GM19023 (cell line): ENCODE measurements at regions not wholly inside any gene's neighbourhood (a gene's known extent, or its start where the extent isn't known, plus 50 kb on each side); places are given as distances from the start of the nearest gene placed in this dataset.
A peak's percentile ranks its signal among the peaks of the same experiment; 100 is the strongest.

ENCODE experiments used
- ATAC-seq: cut with Tn5 transposase; IDR thresholded peaks from one replicate; pipeline ENCODE4 v1.9.1; 2021; ENCODE audit warnings: mild to moderate bottlenecking, moderate library complexity; ENCODE audit not compliant: unreplicated experiment

DNA sequence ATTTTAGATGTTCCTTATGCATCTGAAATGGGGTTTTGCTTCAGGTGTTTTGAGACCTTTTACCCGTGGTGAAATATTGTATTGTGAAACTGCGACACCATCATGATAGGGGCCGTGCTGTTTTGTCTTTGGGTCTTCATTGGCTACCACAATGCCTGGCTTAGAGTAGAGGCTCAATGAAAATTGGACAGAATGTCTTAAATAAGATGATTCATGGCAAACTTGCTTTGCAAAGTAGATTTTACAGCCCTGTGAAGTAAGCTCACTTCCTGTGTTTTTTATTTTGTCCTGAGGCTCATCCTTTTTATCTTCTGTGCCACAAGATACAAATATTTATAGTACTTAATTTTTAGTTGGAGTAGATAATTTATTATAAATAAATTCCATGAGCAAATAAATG lies 111.3 kb upstream of the FRMD6 start:
- ATAC-seq: no peak

DNA sequence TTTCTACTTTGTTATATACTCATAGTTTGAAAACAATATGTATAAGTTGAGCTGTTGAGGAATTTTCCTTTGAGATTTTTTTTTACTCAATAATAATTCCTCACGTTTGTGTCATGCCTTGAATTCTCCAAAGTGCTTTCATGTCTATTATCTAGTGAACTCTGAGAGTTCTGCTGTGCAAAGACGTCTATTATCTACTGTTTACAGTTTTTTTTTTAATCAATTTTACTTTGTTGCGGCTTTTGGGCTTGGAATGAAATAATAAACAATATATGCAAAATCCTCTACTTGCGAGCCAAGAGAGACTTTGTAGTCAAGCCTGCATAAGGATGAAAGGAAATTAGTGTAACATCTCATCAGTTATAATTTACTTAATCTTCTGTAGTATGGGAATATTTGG lies 107.2 kb upstream of the FRMD6 start:
- no peak for ATAC-seq

DNA sequence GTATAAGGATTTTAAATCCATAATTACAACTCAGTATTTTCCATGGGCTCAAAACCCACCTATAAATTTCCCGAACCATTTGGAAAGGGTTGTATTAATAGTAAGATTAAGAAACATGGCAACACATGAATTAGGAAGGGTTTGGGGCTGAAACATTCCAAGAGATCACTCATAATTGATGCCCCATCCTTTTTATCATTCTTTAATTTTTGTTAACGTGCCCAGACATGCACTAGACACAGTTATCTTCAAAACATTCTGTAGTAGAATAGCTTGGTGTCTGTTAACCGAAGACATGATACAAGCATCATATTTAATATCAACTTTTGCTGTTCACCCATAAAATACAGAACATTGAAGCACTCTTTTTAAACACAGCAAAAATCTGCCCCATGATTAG lies 106.8 kb upstream of the FRMD6 start:
- no peak for ATAC-seq

DNA sequence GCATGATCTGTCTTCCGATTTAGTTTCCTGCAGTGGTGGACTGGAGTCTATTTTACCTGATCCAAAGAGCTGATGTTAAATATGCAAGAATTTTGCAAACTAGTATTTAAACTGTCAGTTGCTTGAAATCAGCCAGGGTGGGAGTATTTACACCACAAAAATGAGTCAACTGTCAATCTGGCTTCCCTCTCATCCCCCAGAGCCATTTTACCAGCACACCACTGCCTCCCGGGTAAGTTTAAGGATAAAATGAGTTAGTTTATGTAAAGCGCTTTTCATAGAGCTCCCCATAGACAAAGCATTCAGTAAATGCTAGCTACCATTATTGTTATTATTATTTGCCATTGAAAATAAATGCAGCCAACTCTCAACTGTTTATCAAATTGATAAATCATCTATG lies 106.3 kb upstream of the FRMD6 start:
- ATAC-seq: no peak

DNA sequence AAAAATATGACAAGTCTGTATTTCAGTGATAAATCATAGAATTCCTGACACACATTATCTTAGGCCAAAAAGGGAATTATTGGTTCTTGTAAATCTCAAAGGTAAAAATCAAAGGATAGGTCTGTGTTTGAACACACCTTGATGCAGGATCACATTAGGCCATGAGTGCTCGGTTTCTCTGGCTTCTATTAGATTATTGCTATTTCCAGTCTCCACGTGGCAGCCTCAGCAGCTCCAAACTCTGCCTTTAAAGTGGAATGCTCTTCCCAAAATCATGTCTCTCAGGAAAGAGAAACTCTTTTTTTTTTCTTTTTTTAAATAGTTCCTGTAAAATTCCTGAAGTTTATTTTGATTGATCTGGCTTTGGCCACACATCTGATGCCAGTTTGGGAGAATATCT lies 105.6 kb upstream of the FRMD6 start:
- no peak for ATAC-seq

DNA sequence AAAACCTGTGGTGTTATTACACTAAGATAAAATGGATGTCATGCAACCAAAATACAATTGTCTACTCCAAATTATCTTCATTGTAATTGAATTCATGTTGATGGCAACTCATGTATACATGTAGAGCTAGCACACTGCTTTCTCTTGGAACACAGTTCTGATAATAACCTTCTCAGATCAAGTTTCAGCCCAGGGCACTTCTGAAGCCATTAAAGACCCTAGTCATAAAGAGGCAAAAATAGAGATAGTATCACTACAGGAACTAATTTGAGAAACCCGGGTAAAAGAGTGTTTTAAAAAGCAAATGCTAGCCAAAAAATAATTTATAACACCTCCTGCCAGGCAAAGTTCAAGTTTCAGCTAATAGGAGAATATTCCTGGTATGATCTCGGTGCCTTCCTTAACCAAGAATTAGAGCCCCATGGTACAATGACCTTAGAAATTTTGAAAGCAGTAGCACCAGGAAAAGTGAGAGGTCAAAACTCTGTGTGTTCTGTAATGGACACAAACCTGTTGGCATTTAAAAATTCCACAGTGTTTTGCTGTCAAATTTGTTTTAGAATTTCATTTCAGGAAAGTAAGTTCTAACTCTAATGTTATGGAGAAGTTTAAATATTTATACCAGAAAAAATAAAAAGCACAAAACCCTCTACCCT lies 105.0 kb upstream of the FRMD6 start:
- no peak for ATAC-seq

DNA sequence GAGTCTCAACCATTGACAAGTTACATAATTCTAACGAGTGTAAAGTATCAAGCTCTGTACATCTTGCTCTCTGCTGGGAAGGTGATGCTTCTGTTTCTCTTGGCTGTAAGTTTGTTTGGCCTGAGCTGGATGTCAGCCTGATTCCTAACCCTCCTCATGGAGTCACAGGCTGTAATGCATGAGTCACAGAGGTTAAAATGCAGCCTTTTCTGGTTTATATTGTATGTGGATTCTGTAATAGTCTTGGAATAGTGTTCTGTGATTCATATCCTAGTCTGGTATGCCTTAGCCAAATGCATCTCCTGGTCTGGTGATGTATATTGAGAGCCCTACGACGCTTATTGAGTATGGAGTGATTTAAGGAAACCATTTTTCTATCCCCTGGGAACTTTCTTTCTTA lies 104.5 kb upstream of the FRMD6 start:
- ATAC-seq: no peak

DNA sequence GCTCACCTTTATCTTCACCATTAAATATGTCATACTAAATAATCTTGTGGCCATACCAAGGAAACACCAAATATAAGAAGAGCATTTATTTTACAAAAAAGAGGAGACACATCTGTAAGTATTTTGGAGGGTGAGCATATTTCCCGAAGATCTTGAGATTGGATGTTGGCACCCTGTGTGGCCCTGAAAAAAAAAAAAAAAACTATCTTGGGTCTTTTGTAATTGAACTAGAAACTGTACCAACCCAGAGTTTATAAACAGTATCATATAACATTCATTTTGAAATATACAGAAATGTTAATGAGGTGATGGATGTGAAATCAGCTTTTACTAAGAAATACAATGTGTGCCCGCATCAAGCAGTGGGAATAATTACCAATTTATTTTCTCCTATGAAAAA lies 104.0 kb upstream of the FRMD6 start:
- no peak for ATAC-seq

DNA sequence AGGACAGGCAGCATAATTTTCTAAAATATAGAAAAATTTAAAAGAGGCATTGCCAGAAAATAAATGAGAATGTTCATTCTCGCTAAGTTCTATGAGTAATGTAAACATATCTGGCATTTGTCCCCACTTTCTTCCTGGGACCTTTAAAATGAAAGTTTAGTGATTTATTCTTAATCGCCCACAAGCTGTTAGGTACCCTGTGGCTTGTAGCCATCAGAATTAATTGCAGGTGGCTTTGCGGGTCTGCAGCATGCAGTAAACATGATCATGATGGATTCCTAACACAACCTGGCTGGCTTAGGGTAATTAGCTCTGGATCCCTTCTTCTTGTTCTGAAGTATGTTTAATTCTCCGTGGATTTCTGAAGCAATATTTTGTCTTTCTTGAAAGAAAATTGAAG lies 103.5 kb upstream of the FRMD6 start:
- ATAC-seq: no peak

DNA sequence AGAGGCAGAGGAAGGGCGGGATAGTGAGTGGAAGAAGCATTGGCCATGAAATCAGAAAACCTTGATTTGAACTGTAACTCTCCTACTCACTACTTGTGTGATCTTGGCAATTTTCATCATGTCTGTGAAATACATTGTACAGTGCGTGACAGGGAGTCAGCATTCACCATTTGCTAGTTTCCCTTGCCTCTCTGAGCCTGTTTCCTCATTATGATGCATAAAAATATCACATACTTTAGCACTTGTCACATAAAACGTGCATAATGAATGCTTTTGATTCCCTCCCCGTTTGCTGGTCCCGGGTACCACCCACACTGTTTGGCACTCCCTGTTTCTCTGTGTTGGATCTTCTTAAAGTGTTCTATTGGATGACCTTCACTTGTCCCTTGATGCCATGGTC lies 101.1 kb upstream of the FRMD6 start:
- no peak for ATAC-seq

DNA sequence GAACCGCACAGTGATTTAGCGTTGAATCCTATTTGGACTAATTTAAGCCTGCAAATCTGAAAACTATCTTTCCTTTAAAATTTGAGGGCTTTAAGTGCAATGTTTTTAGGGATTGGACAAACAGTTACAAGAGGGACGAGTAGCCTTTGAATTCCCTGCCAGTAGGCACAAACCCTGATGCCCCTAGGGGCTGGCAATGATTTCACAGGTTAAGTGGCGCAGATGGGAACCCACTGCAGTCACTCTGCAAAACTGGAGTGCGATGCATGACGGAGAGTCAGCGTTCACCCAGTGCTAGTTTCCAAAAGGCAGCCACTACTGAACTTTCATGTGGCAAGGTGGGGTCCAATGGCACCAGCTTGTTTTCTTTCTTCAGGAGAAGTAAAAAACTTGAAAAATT lies 99.4 kb upstream of the FRMD6 start:
- ATAC-seq: no peak

DNA sequence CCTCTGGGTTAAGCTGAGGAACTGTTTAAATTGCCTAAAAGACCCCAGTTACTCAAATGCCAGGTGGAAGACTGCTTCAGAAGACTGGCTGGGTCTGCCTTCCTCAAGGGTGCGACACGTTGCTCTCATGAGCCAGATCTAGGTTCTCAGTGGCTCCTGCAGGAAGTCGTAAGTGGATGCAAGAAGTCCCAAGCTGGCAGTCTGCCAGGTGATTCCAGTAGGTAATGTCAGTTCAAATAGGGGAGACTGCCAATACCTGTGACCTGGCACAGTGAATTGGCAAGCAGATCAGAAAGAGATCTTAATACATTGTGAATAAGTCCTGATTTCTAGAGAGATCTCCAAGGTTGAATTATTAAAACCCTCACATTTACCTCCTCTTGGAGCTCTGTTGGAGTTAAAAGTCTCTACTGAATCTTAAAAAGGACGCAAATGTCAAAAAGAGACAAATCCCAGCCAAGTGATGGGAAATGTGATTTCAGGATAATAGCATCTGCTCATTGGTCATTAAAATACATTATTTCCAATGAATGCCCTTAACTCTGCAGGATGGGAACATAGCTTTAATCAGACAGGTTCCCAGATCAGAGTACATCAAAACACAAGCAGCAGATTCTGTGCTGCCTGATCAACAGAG lies 98.8 kb upstream of the FRMD6 start:
- ATAC-seq: no peak

DNA sequence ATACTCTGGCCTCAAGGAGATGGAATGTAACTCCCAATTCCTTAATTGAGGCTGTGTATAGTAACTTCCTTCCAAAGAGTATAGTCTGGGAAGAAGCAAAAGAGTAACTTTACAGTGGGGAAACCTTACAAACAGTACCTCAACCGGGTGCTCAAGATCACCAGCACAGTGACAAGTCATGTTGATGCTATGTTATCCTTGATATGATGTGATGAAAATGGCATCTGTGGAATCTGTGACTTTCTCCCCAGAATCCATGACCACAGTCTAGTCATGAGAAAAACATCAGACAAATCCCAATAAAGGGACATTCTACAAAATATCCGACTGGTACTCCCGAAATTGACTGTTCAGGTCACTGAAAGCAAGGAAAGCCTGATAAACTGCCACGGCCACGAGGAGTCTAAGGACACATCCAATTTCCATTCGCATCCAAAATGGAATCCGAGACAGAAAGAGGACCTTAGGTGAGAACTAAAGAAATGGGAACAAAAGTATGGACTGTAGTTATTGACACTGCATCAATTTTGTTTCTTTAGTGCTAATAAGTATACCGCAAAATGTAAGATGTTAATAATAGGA lies 97.3 kb upstream of the FRMD6 start:
- ATAC-seq: no peak

DNA sequence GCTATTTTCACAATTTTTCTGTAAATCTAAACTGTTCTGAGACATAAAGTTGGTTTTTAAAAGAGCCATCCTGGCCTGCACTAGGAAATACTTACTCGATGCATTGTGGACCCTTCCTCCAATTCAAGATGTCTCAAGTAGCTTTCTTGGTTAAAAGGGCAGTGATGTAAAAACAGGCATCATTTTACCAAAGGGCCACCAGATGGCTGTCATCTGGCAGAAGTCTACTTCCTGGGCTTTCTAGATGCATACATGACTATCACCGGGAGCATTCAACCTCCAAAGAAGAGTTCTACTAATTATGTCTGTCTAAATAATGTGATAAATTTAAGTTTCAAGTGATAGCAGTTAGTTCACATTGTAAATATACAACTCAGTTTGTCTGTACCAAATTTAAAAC lies 96.8 kb upstream of the FRMD6 start:
- ATAC-seq: no peak

DNA sequence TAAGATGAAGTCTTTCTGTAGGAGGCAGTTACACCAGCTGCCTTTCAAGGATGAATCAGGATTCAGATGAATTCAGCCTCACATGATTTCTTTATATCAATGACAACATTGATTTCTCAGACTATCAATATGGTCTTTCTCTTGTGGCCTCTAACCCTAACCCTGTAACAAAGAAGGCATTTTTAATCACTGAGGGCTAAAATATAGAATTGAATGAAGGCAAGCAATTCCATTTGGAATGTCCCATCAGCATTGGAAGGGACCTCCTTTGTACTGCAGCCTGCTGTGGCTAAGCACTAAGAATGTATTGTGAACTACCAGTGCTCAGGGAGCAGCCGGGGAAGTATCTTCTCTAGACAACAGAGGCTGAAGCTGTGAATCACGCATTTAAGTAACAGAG lies 90.6 kb upstream of the FRMD6 start:
- ATAC-seq: no peak

DNA sequence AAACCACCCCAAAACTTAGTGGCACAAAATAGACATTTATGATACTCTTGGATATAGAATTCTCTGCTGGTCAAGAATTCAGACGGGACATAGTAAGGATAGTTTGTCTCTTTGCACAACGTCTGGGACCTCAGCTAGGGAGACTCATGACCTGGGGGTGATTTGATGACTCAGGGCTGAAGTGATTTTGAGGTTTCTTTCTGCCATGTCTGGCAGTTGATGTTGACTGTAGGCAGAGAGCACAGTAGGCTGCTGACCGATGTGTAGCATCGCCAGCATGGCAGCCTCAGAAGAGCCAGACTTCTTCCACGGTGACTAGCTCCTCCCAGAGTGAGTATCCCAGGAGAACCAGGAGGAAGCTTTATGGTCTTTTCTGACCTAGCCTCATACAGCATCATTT lies 88.9 kb upstream of the FRMD6 start:
- ATAC-seq: no peak

DNA sequence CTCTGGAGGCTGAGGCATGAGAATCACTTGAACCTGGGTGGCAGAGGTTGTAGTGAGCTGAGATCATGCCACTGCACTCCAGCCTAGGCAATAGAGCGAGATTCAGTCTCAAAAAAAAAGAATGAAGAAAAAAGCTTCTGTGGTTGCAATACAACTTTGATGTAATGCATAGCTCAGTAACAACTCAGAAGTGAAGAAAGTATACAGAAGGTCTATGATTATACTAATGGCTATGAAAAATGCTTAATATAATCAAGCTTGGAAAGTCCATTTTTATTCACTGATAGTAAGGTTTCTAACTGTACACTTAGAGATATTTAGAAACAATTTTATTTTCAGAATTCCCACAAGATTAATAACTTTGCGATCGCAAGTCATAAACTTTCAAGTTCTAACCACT lies 88.2 kb upstream of the FRMD6 start:
- no peak for ATAC-seq

DNA sequence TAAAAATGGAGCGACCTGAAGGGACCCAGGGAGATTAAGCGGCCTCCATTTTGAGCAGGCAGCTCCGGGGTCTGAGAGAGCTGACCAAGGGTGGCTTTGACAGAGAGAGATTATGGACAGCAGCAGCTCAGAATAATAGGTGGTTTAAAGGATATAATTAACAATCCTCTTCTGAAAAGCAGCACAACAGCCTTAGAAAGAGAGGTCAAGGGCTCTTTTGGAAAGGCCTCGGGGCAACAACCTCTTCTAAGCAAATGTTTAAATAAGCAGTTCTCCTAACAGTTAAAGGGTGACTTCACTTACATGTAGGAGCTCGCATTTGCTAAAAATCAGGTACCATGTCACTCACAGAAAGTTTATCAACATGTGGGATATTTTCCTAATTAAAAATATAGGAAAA lies 87.2 kb upstream of the FRMD6 start:
- no peak for ATAC-seq

DNA sequence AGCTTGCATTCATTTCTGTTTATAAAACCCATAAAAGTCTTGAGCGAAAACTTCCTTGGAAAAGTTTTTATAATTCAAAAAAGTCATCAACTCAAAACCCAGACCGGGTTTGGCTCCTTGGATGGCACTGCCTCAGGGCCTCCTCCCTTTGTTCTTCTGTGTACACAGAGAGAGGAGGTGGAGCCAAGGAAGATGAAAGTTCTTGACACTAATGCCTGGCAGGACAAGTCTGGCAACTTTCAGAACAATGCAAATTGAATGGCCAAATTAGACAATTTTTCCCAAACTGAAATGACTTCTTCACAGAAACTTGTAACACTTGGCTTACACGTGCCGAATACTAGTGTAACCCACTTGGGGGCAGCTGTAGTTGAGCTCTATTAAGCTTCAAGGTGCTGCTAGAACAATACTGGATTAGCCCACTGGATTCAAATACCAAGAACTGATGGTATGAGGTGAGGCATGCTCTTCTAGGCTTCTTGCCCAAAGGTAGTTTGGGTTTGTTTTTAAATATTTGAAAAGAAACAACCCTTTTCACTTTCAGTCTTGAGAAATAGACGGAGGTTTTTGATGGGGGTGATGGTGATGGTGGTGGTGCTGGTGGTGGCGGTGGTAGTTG lies 86.6 kb upstream of the FRMD6 start:
- no peak for ATAC-seq

DNA sequence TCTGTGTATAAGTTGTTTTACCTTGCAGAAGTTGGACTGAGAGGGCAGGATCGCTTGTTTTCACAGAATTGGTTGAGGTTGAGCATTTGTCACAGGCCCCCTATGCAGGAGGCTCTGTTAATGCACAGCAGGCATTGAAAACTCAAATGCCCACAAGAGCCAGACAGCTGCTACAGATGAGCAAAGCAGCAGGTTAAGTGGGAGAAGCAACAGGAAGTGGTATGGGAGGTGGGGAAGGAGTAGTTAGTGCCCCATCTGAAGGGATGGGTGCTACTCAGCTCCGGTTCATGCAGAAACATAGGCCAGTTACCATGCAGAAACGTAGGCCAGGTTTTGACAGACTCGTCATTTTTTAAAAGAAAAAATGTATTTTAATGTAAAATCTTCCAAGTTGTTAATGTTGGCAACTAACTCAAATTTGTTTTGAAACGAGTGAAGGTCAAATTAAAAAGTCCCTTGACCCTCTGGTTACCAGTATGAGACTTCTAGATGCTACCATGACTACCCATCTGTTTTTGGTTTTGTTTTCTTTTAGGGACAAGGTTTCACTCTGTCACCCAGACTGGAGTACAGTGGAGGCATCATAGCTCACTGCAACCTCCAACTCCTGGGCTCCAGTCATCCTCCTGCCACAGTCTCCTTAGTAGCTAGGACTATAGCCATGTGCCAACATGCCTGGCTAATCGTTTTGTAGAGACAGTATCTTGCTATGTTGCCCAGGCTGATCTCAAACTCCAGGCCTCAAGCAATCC lies 84.7 kb upstream of the FRMD6 start:
- ATAC-seq: peak; percentile 47

DNA sequence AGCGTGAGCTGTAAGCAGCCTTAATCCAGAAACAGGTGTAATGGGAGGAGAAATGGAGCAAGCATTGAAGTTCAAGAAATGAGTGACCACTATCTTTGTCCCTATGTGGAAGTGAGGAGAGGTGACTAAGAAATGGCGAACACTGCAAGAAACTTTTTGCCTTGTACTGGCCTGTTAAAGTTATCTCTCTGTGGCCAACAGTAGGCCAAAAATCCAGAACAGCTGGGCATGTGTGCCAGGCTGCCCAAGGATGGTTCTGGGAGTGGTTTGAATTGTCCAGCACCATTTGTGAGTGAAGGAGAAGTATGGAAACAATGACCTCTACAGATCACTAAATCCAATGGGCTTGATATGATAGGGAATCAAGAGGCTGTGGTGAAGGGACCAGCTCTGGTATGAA lies 83.3 kb upstream of the FRMD6 start:
- no peak for ATAC-seq

DNA sequence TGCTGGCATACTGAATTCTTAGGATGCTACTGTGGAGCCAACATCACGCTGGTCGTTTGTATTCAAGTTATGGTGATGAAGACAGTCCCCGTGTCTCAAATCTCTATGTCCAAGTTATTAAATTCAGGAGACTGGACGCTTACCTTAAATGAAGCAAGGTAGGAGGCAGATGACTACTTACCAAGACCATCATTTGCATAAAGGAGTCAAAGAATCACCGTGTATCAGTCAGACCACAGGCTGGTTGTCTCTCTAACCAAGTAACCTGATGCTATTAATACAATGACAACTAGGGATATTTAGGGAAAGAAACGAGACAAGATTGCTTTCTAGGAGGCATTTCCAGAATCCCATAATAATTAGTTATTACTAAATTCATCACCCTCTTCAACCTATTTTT lies 78.1 kb upstream of the FRMD6 start:
- no peak for ATAC-seq
